B cell (primary cell): ENCODE measurements at regions not wholly inside any gene's neighbourhood (a gene's known extent, or its start where the extent isn't known, plus 50 kb on each side); places are given as distances from the start of the nearest gene placed in this dataset.

Experiments
- ATAC-seq: fragments of 200-7000 bp; cut with Tn5 transposase; one replicate; pipeline ENCODE4 v1.10.0; 2021; ENCODE audit warnings: low read depth, mild to moderate bottlenecking, moderate number of reproducible peaks, moderate library complexity
- CTCF ChIA-PET: fragments of 350-600 bp; sonication (Branson Sonifier 250); formaldehyde crosslinking; loops from one replicate; lab custom pipeline; 2021; ENCODE audit warnings: antibody characterized with exemption, inconsistent platforms; lab: Charles Lee
- POLR2A ChIA-PET: fragments of 350-600 bp; sonication (Branson Sonifier 250); formaldehyde crosslinking; loops from one replicate; lab custom pipeline; 2021; ENCODE audit warnings: antibody characterized with exemption; lab: Charles Lee
- DNase-seq: peaks from one replicate; pipeline ENCODE4 v3.0.0; 2013
- H2AFZ ChIP-seq: 2 replicates; pipeline ENCODE4 v1.6.1; 2012; ENCODE audit warnings: mild to moderate bottlenecking, low read depth, low read length; ENCODE audit not compliant: insufficient read depth, poor library complexity, severe bottlenecking
- H3K27ac ChIP-seq, 2 donors: 1 replicate in 1 of 2; 2 replicates in 1 of 2; pipeline ENCODE4 v1.5.1; 2012 to 2013; ENCODE audit warnings: low read length in 2 of 2, mild to moderate bottlenecking in 2 of 2, moderate library complexity in 1 of 2
- H3K27me3 ChIP-seq, 4 experiments: fragments of 200-600 bp in 1 of 4; sonication (generic) in 1 of 4; replicated peaks in 1 of 4; 1 replicate in 2 of 4; 2 replicates in 2 of 4; pipeline versions ENCODE4 v1.6.1 to v1.7.0; 2013 to 2016; ENCODE audit warnings: low read length in 3 of 4, mild to moderate bottlenecking in 2 of 4, mixed read lengths in 1 of 4, moderate library complexity in 1 of 4; ENCODE audit not compliant: insufficient read depth in 4 of 4, control insufficient read depth in 3 of 4; ENCODE audit errors: control extremely low read depth in 1 of 4
- H3K36me3 ChIP-seq, 2 experiments: replicated peaks in 1 of 2; 1 replicate in 1 of 2; 2 replicates in 1 of 2; pipeline versions ENCODE4 v1.6.1 to v1.7.1; 2013; ENCODE audit warnings: low read length in 1 of 2; ENCODE audit not compliant: insufficient read depth in 2 of 2, control insufficient read depth in 1 of 2; ENCODE audit errors: control extremely low read depth in 1 of 2, extremely low read depth in 1 of 2
- H3K4me1 ChIP-seq, 2 donors: fragments of 200-600 bp in 1 of 2; sonication (generic) in 1 of 2; 1 replicate in 1 of 2; 2 replicates in 1 of 2; pipeline versions ENCODE4 v1.5.1 to v1.6.1; 2013 to 2017; ENCODE audit warnings: low read length in 2 of 2; ENCODE audit not compliant: control insufficient read depth in 2 of 2, insufficient read depth in 2 of 2
- H3K4me2 ChIP-seq: replicated peaks from 2 replicates; pipeline ENCODE3; 2012; ENCODE audit warnings: mild to moderate bottlenecking, low read depth, low read length; ENCODE audit not compliant: poor library complexity, severe bottlenecking
- H3K4me3 ChIP-seq, 5 experiments: fragments of 200-600 bp in 1 of 5; sonication (generic) in 1 of 5; 1 replicate in 3 of 5; 2 replicates in 2 of 5; pipeline versions ENCODE4 v1.5.1 to v1.7.0; 2011 to 2016; ENCODE audit warnings: low read length in 4 of 5, mild to moderate bottlenecking in 4 of 5, low read depth in 2 of 5, control low read depth in 1 of 5, moderate library complexity in 1 of 5; ENCODE audit not compliant: insufficient read depth in 1 of 5; ENCODE audit errors: control extremely low read depth in 1 of 5, extremely low read depth in 1 of 5
- H3K79me2 ChIP-seq: fragments of 200-600 bp; sonication (generic); one replicate; pipeline ENCODE4 v1.6.0; 2016; ENCODE audit warnings: low read length; ENCODE audit not compliant: control insufficient read depth, insufficient read depth
- H3K9ac ChIP-seq: fragments of 200-600 bp; sonication (generic); 2 replicates; pipeline ENCODE4 v1.6.1; 2017; ENCODE audit warnings: mild to moderate bottlenecking, low read length, moderate library complexity
- H3K9me3 ChIP-seq, 3 donors: one replicate each; pipeline versions ENCODE4 v1.6.1 to v1.7.1; 2013; ENCODE audit warnings: low read length in 2 of 3; ENCODE audit not compliant: control insufficient read depth in 2 of 3, insufficient read depth in 1 of 3; ENCODE audit errors: control extremely low read depth in 1 of 3
- H4K20me1 ChIP-seq: 2 replicates; pipeline ENCODE4 v1.6.0; 2012; ENCODE audit warnings: mild to moderate bottlenecking, low read length; ENCODE audit not compliant: insufficient read depth, control insufficient read depth, poor library complexity, severe bottlenecking
- H3K27ac Mint-ChIP-seq: one replicate; pipeline ENCODE4 v1.8.0; 2021; ENCODE audit warnings: mixed read lengths
- H3K27me3 Mint-ChIP-seq: one replicate; pipeline ENCODE4 v1.8.0; 2021; ENCODE audit warnings: mixed read lengths
- H3K4me1 Mint-ChIP-seq: one replicate; pipeline ENCODE4 v1.8.0; 2021; ENCODE audit warnings: mixed read lengths
- H3K4me3 Mint-ChIP-seq: one replicate; pipeline ENCODE4 v1.8.0; 2021; ENCODE audit warnings: mixed read lengths
- H3K9me3 Mint-ChIP-seq: one replicate; pipeline ENCODE4 v1.8.0; 2022; ENCODE audit warnings: mixed read lengths; ENCODE audit not compliant: insufficient read depth
- EZH2 ChIP-seq: IDR thresholded peaks from 2 replicates; pipeline ENCODE4 v1.6.1; 2012; ENCODE audit warnings: borderline replicate concordance, low read depth, mild to moderate bottlenecking, moderate library complexity, low read length; ENCODE audit not compliant: insufficient read depth, poor library complexity, severe bottlenecking
- WGBS: methylation state at CpG from one replicate; pipeline ENCODE4 v1.1.5; 2013; ENCODE audit warnings: missing lambda C conversion rate; ENCODE audit not compliant: insufficient coverage; 5-methylcytosine and 5-hydroxymethylcytosine counted together
- intact Hi-C: fragments of 100-400 bp; cut with micrococcal nuclease; formaldehyde crosslinking; loops from one replicate; pipeline ENCODE4 v1.10.0; 2022
- TF ChIP-seq, protein P1 (sequence below): fragments of 200-600 bp; IDR thresholded peaks from one replicate; pipeline ENCODE4 v1.8.0; 2022; ENCODE audit warnings: antibody characterized with exemption, mild to moderate bottlenecking

DNA sequence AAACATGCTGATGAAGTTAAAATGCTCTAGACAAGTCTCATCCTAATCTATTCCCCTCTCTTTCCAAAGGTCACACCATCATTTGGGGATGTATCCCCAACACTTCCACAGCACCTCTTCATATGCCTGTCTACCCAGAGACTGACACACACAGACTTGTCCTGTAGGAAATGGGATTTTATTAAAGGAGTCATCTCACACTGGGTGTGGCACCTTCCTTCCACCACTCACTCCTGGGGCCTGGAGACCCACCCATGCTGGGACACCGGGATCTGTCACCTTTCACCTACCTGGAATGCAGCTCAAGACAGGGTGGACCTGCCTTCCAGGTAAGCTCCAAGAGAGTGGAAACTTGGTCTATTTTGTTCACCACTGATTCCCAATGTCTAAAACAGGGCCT lies 99.4 kb upstream of the HAND1 start:
- H3K79me2 ChIP-seq, result no peaks in the 10 kb centered on the region
- WGBS, result no CpG with 5 or more reads among the region's 1 CpG
- no peaks in the 10 kb centered on the region for H3K9me3 Mint-ChIP-seq
- CTCF ChIA-PET, result interaction anchor here (1.4 kb wide), 1 partner anchor 10 kb away, joined by 3 read pairs; no protein-coding TSS in a partner anchor
- H3K4me3 ChIP-seq, result no peak overlapping the region
- intact Hi-C loops, result no loop called here
- no peak overlapping the region for H2AFZ ChIP-seq
- H3K9me3 ChIP-seq, result no peaks in the 10 kb centered on the region
- peaks cover 9 to 11% of the 10 kb centered on the region in 2 donors for H3K4me1 ChIP-seq
- ATAC-seq (no peak), DNase-seq (no peak)
- H3K4me1 Mint-ChIP-seq, result peaks cover 8% of the 10 kb centered on the region
- no peaks in the 10 kb centered on the region for H4K20me1 ChIP-seq
- TF ChIP-seq EZH2, result no peak
- TF ChIP-seq, protein P1, sequence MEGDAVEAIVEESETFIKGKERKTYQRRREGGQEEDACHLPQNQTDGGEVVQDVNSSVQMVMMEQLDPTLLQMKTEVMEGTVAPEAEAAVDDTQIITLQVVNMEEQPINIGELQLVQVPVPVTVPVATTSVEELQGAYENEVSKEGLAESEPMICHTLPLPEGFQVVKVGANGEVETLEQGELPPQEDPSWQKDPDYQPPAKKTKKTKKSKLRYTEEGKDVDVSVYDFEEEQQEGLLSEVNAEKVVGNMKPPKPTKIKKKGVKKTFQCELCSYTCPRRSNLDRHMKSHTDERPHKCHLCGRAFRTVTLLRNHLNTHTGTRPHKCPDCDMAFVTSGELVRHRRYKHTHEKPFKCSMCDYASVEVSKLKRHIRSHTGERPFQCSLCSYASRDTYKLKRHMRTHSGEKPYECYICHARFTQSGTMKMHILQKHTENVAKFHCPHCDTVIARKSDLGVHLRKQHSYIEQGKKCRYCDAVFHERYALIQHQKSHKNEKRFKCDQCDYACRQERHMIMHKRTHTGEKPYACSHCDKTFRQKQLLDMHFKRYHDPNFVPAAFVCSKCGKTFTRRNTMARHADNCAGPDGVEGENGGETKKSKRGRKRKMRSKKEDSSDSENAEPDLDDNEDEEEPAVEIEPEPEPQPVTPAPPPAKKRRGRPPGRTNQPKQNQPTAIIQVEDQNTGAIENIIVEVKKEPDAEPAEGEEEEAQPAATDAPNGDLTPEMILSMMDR, result no peak
- POLR2A ChIA-PET, result no interaction called here
- peaks cover 13% of the 10 kb centered on the region for H3K27me3 Mint-ChIP-seq
- H3K27ac Mint-ChIP-seq, result no peak overlapping the region
- no peak overlapping the region for H3K9ac ChIP-seq
- H3K36me3 ChIP-seq, result no peaks in the 10 kb centered on the region
- H3K27me3 ChIP-seq, result peaks cover 0 to 13% (median 0%) of the 10 kb centered on the region in 4 experiments
- H3K4me3 Mint-ChIP-seq, result no peak overlapping the region
- no peak overlapping the region for H3K27ac ChIP-seq
- H3K4me2 ChIP-seq, result no peak overlapping the region

GRCh38 chr5:154576429-154576806 lies 98.4 kb upstream of the HAND1 start:
- TF ChIP-seq, protein P1, result no peak
- no peak for TF ChIP-seq EZH2
- Histone ChIP-seq H3K27me3 (peaks cover 0 to 13% (median 0%) of the 10 kb centered on the region in 4 experiments), H3K9ac (no peak overlapping the region), H3K4me1 (peaks cover 9 to 11% of the 10 kb centered on the region in 2 donors), H3K79me2 (no peaks in the 10 kb centered on the region), H3K4me2 (no peak overlapping the region), H3K4me3 (no peak overlapping the region), H3K27ac (no peak overlapping the region), H3K9me3 (no peaks in the 10 kb centered on the region), H4K20me1 (no peaks in the 10 kb centered on the region), H3K36me3 (no peaks in the 10 kb centered on the region), H2AFZ (no peak overlapping the region)
- intact Hi-C loops, result loop anchor here (1.0 kb wide), 1 partner anchor 109 kb away; no protein-coding TSS in a partner anchor
- CTCF ChIA-PET, result interaction anchor here (0.9 to 1.4 kb wide), 4 partner anchors 9 to 504 kb away, joined by 3 read pairs; no protein-coding TSS in a partner anchor
- no peak for ATAC-seq
- POLR2A ChIA-PET, result no interaction called here
- H3K27me3 Mint-ChIP-seq, result peaks cover 13% of the 10 kb centered on the region
- H3K4me1 Mint-ChIP-seq, result peaks cover 8% of the 10 kb centered on the region
- no peak overlapping the region for H3K27ac Mint-ChIP-seq
- WGBS, result 70% methylated on average over 8 of the region's 9 CpGs
- no peaks in the 10 kb centered on the region for H3K9me3 Mint-ChIP-seq
- DNase-seq, result no peak
- H3K4me3 Mint-ChIP-seq, result no peak overlapping the region
